ENCODE measurements at regions not wholly inside any gene's neighbourhood (a gene's known extent, or its start where the extent isn't known, plus 50 kb on each side); places are given as distances from the start of the nearest gene placed in this dataset.

- TF ChIP-seq POLR2A (IDR thresholded peaks at IDR 0.05; ENCODE audit: low read depth, low read length) (no peak), POLR2AphosphoS5 (IDR thresholded peaks at IDR 0.05; ENCODE audit: low read depth, low read length) (no peak), TAF1 (IDR thresholded peaks at IDR 0.05; ENCODE audit: borderline replicate concordance, low read depth, low read length) (no peak)
These were observed 85.5 kb upstream of the SALL1 start for GRCh38 chr16:51236583-51236982.

Data from GM12892 (cell line).